Esophagus squamous epithelium (tissue), 5 donors: ENCODE measurements at regions not wholly inside any gene's neighbourhood (a gene's known extent, or its start where the extent isn't known, plus 50 kb on each side); places are given as distances from the start of the nearest gene placed in this dataset.

Source experiments
- DNase-seq: peaks from one replicate; lab custom pipeline; 2025; lab: John Stamatoyannopoulos, UW
- H3K27ac ChIP-seq, 4 donors: fragments of 200-600 bp; sonication (generic); one replicate each; pipeline ENCODE4 v1.5.1; 2016 to 2019; ENCODE audit warnings: mild to moderate bottlenecking in 1 of 4
- H3K27me3 ChIP-seq, 4 donors: fragments of 200-600 bp; sonication (generic); 1 replicate in 3 of 4; 2 replicates in 1 of 4; pipeline versions ENCODE4 v1.5.1 to v1.6.0; 2017 to 2021; ENCODE audit warnings: antibody characterized with exemption in 1 of 4
- H3K36me3 ChIP-seq, 3 donors: fragments of 200-600 bp; sonication (generic); one replicate each; pipeline ENCODE4 v1.5.1; 2016 to 2019
- H3K4me1 ChIP-seq, 3 donors: fragments of 200-600 bp; sonication (generic); one replicate each; pipeline ENCODE4 v1.5.1; 2017 to 2019
- H3K4me3 ChIP-seq, 4 donors: fragments of 200-600 bp; sonication (generic); 1 replicate in 3 of 4; 2 replicates in 1 of 4; pipeline ENCODE4 v1.5.1; 2016 to 2019; ENCODE audit warnings: mild to moderate bottlenecking in 2 of 4, moderate library complexity in 1 of 4
- H3K9me3 ChIP-seq, 3 donors: fragments of 200-600 bp; sonication (generic); one replicate each; pipeline ENCODE4 v1.5.1; 2016 to 2019
- CTCF ChIP-seq, 6 experiments: fragments of 450-650 bp in 4 of 6; fragments of 200-600 bp in 2 of 6; sonication (generic) in 2 of 6; IDR thresholded peaks; one replicate each; pipeline ENCODE4 v1.5.1; 2016 to 2019; ENCODE audit warnings: antibody characterized with exemption in 6 of 6, mild to moderate bottlenecking in 4 of 6, moderate library complexity in 4 of 6
- POLR2A ChIP-seq, 4 donors: fragments of 450-650 bp; IDR thresholded peaks; one replicate each; pipeline ENCODE4 v1.6.1; 2017; ENCODE audit warnings: antibody characterized with exemption in 4 of 4, mild to moderate bottlenecking in 4 of 4, moderate library complexity in 3 of 4
- WGBS, 2 donors: methylation state at CpG; one replicate each; pipeline ENCODE4 v1.1.5; 2018; 5-methylcytosine and 5-hydroxymethylcytosine counted together
- intact Hi-C: fragments of 100-400 bp; cut with DNase I; formaldehyde crosslinking; loops from one replicate; pipeline ENCODE4 v1.15.0; 2022
- donor health status: DM: yes; HTN: yes; CAD: no.

- Histone ChIP-seq H3K9me3 (peaks cover 0 to 17% (median 0%) of the 10 kb centered on the region in 3 donors), H3K36me3 (no peaks in the 10 kb centered on the region), H3K4me3 (no peak overlapping the region), H3K27me3 (no peaks in the 10 kb centered on the region), H3K4me1 (no peaks in the 10 kb centered on the region), H3K27ac (no peak overlapping the region)
- TF ChIP-seq CTCF (IDR thresholded peaks at IDR 0.05): no peak
- intact Hi-C loops: no loop called here
- DNase-seq: no peak
Measured at GRCh38 chr6:166052837-166053236, 114.8 kb downstream of the TBXT start.

- Histone ChIP-seq H3K4me3 (no peak overlapping the region), H3K4me1 (no peaks in the 10 kb centered on the region), H3K27me3 (no peaks in the 10 kb centered on the region), H3K9me3 (peaks cover 0 to 17% (median 0%) of the 10 kb centered on the region in 3 donors), H3K27ac (no peak overlapping the region), H3K36me3 (no peaks in the 10 kb centered on the region)
- TF ChIP-seq POLR2A (IDR thresholded peaks at IDR 0.05) (no peak), CTCF (IDR thresholded peaks at IDR 0.05) (no peak)
- 59 to 67% methylated on average over 4 of the region's 4 CpGs for WGBS, 2 donors
- intact Hi-C loops: no loop called here
- DNase-seq: no peak
Measured at GRCh38 chr6:166050559-166050958, 117.1 kb downstream of the TBXT start.

- Histone ChIP-seq H3K27me3 (no peaks in the 10 kb centered on the region), H3K27ac (no peak overlapping the region), H3K36me3 (no peaks in the 10 kb centered on the region), H3K9me3 (no peaks in the 10 kb centered on the region), H3K4me1 (no peaks in the 10 kb centered on the region), H3K4me3 (no peak overlapping the region)
- TF ChIP-seq POLR2A (IDR thresholded peaks at IDR 0.05): no peak
- DNase-seq: no peak
- WGBS, 2 donors: 80 to 88% methylated on average over 1 of the region's 1 CpG
- intact Hi-C loops: no loop called here
Measured at GRCh38 chr6:166046982-166047381, 120.7 kb downstream of the TBXT start.

GRCh38 chr6:166046226-166046625, 121.4 kb downstream of the TBXT start:
- Histone ChIP-seq H3K27me3 (no peaks in the 10 kb centered on the region), H3K27ac (no peak overlapping the region), H3K9me3 (no peaks in the 10 kb centered on the region), H3K4me3 (no peak overlapping the region), H3K36me3 (no peaks in the 10 kb centered on the region), H3K4me1 (no peaks in the 10 kb centered on the region)
- intact Hi-C loops: no loop called here
- WGBS, 2 donors: 25 to 36% methylated on average over 2 of the region's 2 CpGs
- no peak for DNase-seq
- TF ChIP-seq CTCF (IDR thresholded peaks at IDR 0.05): no peak
- TF ChIP-seq POLR2A (IDR thresholded peaks at IDR 0.05): no peak

GRCh38 chr6:166045860-166046200, 121.8 kb downstream of the TBXT start:
- Histone ChIP-seq H3K27ac (no peak overlapping the region), H3K4me3 (no peak overlapping the region), H3K36me3 (no peaks in the 10 kb centered on the region), H3K27me3 (no peaks in the 10 kb centered on the region), H3K9me3 (no peaks in the 10 kb centered on the region), H3K4me1 (no peaks in the 10 kb centered on the region)
- no peak for DNase-seq
- WGBS, 2 donors: 19 to 33% methylated on average over 1 of the region's 1 CpG
- intact Hi-C loops: no loop called here
- TF ChIP-seq CTCF (IDR thresholded peaks at IDR 0.05) (no peak), POLR2A (IDR thresholded peaks at IDR 0.05) (no peak)

- Histone ChIP-seq H3K36me3 (no peaks in the 10 kb centered on the region), H3K9me3 (no peaks in the 10 kb centered on the region), H3K27me3 (no peaks in the 10 kb centered on the region), H3K4me1 (no peaks in the 10 kb centered on the region), H3K27ac (no peak overlapping the region), H3K4me3 (no peak overlapping the region)
- intact Hi-C loops: no loop called here
- no peak for DNase-seq
- WGBS, 2 donors: 52% methylated on average over 3 of the region's 3 CpGs
- no peak for TF ChIP-seq CTCF (IDR thresholded peaks at IDR 0.05)
- no peak for TF ChIP-seq POLR2A (IDR thresholded peaks at IDR 0.05)
Measured at GRCh38 chr6:166045173-166045859, 122.3 kb downstream of the TBXT start.
